ENCODE measurements at regions not wholly inside any gene's neighbourhood (a gene's known extent, or its start where the extent isn't known, plus 50 kb on each side); places are given as distances from the start of the nearest gene placed in this dataset.

DNA sequence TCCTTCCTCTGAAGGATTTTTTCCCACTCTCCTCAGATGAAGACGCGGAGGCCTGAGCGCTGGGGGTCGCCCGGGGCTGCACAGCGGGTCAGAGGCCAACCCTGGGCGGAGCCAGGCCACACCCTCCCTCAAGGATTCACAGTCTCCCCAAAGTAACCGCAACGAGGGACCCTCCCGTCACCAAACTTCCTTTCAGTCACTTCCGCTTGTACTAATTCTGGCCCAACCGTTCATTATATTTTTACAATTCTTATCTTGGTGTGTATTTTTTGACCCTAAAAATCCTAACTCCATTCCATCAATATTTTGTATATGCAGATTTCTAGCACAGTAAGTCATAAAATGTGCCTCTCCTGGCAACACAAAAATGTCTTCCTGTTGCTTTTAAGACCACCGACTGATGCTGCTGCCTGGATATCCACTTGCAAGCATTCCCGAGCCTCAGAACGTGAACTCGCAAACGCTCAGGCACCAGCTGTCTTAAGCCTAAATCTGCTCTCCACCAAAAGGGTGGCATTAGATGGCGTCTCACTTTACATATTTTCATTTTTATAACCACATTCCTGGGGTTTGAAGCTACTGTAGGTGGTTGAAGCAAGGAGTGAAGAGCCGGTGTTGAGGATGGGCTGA is 128.0 kb downstream of the DLL1 start:
- TF ChIP-seq TAF1 (IDR thresholded peaks at IDR 0.05; ENCODE audit: low read depth, low read length), result no peak
- TF ChIP-seq SPI1 (IDR thresholded peaks at IDR 0.05; ENCODE audit: low read depth, low read length), result no peak
- TF ChIP-seq POLR2A (IDR thresholded peaks at IDR 0.05; ENCODE audit: low read depth, low read length), result no peak
